HCT116 (cell line): ENCODE measurements at regions not wholly inside any gene's neighbourhood (a gene's known extent, or its start where the extent isn't known, plus 50 kb on each side); places are given as distances from the start of the nearest gene placed in this dataset.

ENCODE experiments used
- CEBPB ChIP-seq: IDR thresholded peaks from 2 replicates; pipeline ENCODE4 v1.6.1; 2012; ENCODE audit warnings: low read depth
- CTCF ChIP-seq, 3 experiments: fragments of 200-600 bp in 1 of 3; sonication (generic) in 1 of 3; IDR thresholded peaks in 2 of 3; conservative IDR thresholded peaks in 1 of 3; 2 replicates each; pipeline ENCODE4 v1.5.1; 2012 to 2017; ENCODE audit warnings: low read depth in 2 of 3, low read length in 2 of 3, antibody characterized with exemption in 1 of 3, borderline replicate concordance in 1 of 3, control low read depth in 1 of 3, mild to moderate bottlenecking in 1 of 3, mixed read lengths in 1 of 3, mixed run types in 1 of 3, moderate library complexity in 1 of 3; ENCODE audit not compliant: insufficient read depth in 1 of 3
- EGR1 ChIP-seq: IDR thresholded peaks from 2 replicates; pipeline ENCODE4 v1.6.1; 2012; ENCODE audit warnings: low read depth
- ELF1 ChIP-seq: IDR thresholded peaks from 2 replicates; pipeline ENCODE4 v1.6.1; 2012; ENCODE audit warnings: low read depth, borderline replicate concordance
- EZH2 ChIP-seq: fragments of 200-600 bp; sonication (generic); IDR thresholded peaks from 2 replicates; pipeline ENCODE4 v1.6.1; 2017; ENCODE audit warnings: antibody characterized with exemption, mixed run types
- EZH2phosphoT487 ChIP-seq: fragments of 200-600 bp; IDR thresholded peaks from 2 replicates; pipeline ENCODE4 v1.6.1; 2018; ENCODE audit warnings: antibody characterized with exemption, borderline replicate concordance
- MAX ChIP-seq: IDR thresholded peaks from 2 replicates; pipeline ENCODE4 v1.6.1; 2012
- POLR2A ChIP-seq: IDR thresholded peaks from 2 replicates; pipeline ENCODE4 v1.7.0; 2011; ENCODE audit warnings: borderline replicate concordance; ENCODE audit not compliant: insufficient read depth, insufficient read length; ENCODE audit errors: extremely low read depth
- RAD21 ChIP-seq: IDR thresholded peaks from 2 replicates; pipeline ENCODE4 v1.6.1; 2012; ENCODE audit warnings: low read depth, mild to moderate bottlenecking
- REST ChIP-seq: IDR thresholded peaks from 2 replicates; pipeline ENCODE4 v1.6.1; 2012; ENCODE audit warnings: low read depth
- YY1 ChIP-seq: IDR thresholded peaks from 2 replicates; pipeline ENCODE4 v1.6.1; 2011; ENCODE audit warnings: low read length, low read depth, moderate library complexity, mild to moderate bottlenecking; ENCODE audit not compliant: insufficient replicate concordance; ENCODE audit errors: extremely low read depth
- ZNF274 ChIP-seq: fragments of 200-500 bp; sonication (Bioruptor generic); IDR thresholded peaks from 2 replicates; pipeline ENCODE4 v1.6.1; 2014; ENCODE audit warnings: mild to moderate bottlenecking, low read depth, low read length, inconsistent platforms

- no peak for TF ChIP-seq REST
- TF ChIP-seq POLR2A = no peak
- TF ChIP-seq ELF1 = no peak
- TF ChIP-seq CTCF (IDR thresholded peaks at IDR 0.05 in 2 of 3, conservative IDR thresholded peaks at IDR 0.05 in 1 of 3; ENCODE audit: borderline replicate concordance in 1 of 3, insufficient read depth in 1 of 3, low read depth in 2 of 3, low read length in 2 of 3) = no peak
- no peak for TF ChIP-seq EGR1
- TF ChIP-seq YY1 = no peak
- no peak for TF ChIP-seq MAX
- no peak for TF ChIP-seq EZH2phosphoT487
- no peak for TF ChIP-seq ZNF274
- no peak for TF ChIP-seq EZH2
- no peak for TF ChIP-seq RAD21
- no peak for TF ChIP-seq CEBPB
Observed at GRCh38 chr15:37818152-37818677, 116.2 kb upstream of the TMCO5A start.
